PC-9 (cell line): ENCODE measurements at regions not wholly inside any gene's neighbourhood (a gene's known extent, or its start where the extent isn't known, plus 50 kb on each side); places are given as distances from the start of the nearest gene placed in this dataset.

ENCODE experiments used
- BruUV-seq: library from RNA; stranded (reverse); fragments of 400-500 nt; replicated peaks from 2 replicates; lab custom pipeline; 2021; lab: Mats Ljungman, UMichigan
- CTCF ChIA-PET: fragments of 300-600 bp; sonication (Branson Sonifier 250); formaldehyde crosslinking; loops from one replicate; lab custom pipeline; 2022; ENCODE audit warnings: antibody characterized with exemption; lab: Charles Lee
- POLR2A ChIA-PET: fragments of 300-600 bp; sonication (Branson Sonifier 250); formaldehyde crosslinking; loops from one replicate; lab custom pipeline; 2022; ENCODE audit warnings: antibody characterized with exemption; ENCODE audit not compliant: unreplicated experiment; lab: Charles Lee
- DNase-seq, 2 experiments: peaks; one replicate each; pipeline versions ENCODE4 v3.0.0 to v3.0.0-alpha.2; 2015 to 2022; ENCODE audit warnings: mixed read lengths in 1 of 2
- H2AFZ ChIP-seq: fragments of 200-600 bp; sonication (generic); 2 replicates; pipeline ENCODE4 v1.8.1; 2017; ENCODE audit warnings: antibody characterized with exemption
- H3F3A ChIP-seq: fragments of 200-600 bp; sonication (generic); 2 replicates; pipeline ENCODE4 v1.8.1; 2017; ENCODE audit warnings: antibody characterized with exemption, mild to moderate bottlenecking, low read depth; ENCODE audit not compliant: insufficient read depth
- H3K27ac ChIP-seq: fragments of 200-600 bp; sonication (generic); 2 replicates; pipeline ENCODE4 v1.6.1; 2016; ENCODE audit warnings: mixed run types
- H3K27me3 ChIP-seq: fragments of 200-600 bp; sonication (generic); 2 replicates; pipeline ENCODE4 v1.6.1; 2016; ENCODE audit warnings: low read depth, mixed run types; ENCODE audit not compliant: insufficient read depth
- H3K36me3 ChIP-seq: fragments of 200-600 bp; sonication (generic); 2 replicates; pipeline ENCODE4 v1.6.1; 2016; ENCODE audit warnings: low read depth, mixed run types
- H3K4me1 ChIP-seq: fragments of 200-600 bp; sonication (generic); replicated peaks from 2 replicates; pipeline ENCODE4 v1.6.1; 2016; ENCODE audit warnings: mixed run types; ENCODE audit not compliant: insufficient read depth
- H3K4me2 ChIP-seq: fragments of 200-600 bp; sonication (generic); 2 replicates; pipeline ENCODE4 v1.6.1; 2017; ENCODE audit warnings: mixed run types
- H3K4me3 ChIP-seq: fragments of 200-600 bp; sonication (generic); 2 replicates; pipeline ENCODE4 v1.6.1; 2016; ENCODE audit warnings: mixed run types
- H3K79me2 ChIP-seq: fragments of 200-600 bp; sonication (generic); 2 replicates; pipeline ENCODE4 v1.6.1; 2017; ENCODE audit warnings: low read depth, mixed run types
- H3K9me2 ChIP-seq: fragments of 200-600 bp; sonication (generic); 2 replicates; pipeline ENCODE4 v1.8.1; 2017; ENCODE audit warnings: mild to moderate bottlenecking; ENCODE audit not compliant: insufficient read depth
- H3K9me3 ChIP-seq: fragments of 200-600 bp; sonication (generic); 2 replicates; pipeline ENCODE4 v1.8.1; 2016; ENCODE audit warnings: low read depth; ENCODE audit not compliant: insufficient read depth
- H4K20me1 ChIP-seq: fragments of 200-600 bp; sonication (generic); 2 replicates; pipeline ENCODE4 v1.8.1; 2017; ENCODE audit not compliant: insufficient read depth
- EZH2 ChIP-seq: fragments of 200-600 bp; sonication (generic); IDR thresholded peaks from 2 replicates; pipeline ENCODE4 v1.8.0; 2017; ENCODE audit warnings: antibody characterized with exemption, low read depth
- intact Hi-C: fragments of 100-400 bp; cut with micrococcal nuclease; formaldehyde crosslinking; loops from one replicate; pipeline ENCODE4 v1.10.0; 2022; ENCODE audit not compliant: unreplicated experiment
- TF ChIP-seq, protein P1 (sequence below): fragments of 200-600 bp; sonication (generic); conservative IDR thresholded peaks from 2 replicates; pipeline ENCODE4 v1.6.1; 2017; ENCODE audit warnings: mixed run types, antibody characterized with exemption, mild to moderate bottlenecking, moderate library complexity

DNA sequence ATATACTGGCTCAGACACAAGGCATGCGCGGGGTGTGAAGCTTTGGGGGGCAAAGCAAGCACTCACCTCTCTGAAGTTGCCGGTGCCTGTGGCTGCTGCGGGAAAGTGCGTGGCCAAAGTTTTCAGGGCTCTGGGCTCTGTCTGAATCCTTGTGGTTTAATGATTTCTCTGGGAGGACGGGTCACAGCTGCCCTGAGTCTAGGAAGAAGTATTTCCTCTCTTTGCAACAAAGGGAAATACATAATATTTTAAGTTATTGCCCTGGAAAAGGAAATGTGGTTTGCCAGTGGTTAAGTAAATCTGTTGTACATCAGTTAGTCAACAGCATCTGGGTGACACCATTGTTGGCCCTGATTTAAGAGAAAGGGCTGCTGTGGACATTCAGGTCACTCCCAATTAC lies 56.7 kb upstream of the ZDBF2 start:
- intact Hi-C loops, result no loop called here

DNA sequence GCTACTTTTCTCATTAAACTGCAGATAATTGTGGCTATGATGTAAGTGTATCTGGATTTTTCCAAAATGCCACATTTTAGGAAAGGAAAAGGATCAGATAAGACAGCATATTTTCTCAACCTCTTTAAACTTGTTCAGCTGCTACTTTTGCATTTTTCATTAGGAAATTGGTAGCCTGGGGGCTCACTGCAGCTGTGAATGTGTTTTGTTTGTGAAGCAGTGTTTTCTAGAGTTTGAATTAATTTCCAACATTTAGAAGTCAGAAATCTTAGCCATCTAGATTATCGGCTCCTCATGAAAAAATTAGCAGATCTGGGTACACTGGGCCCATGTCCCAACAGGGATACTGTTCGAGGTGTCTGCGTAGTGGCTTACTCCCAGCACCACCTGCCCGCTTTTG lies 56.3 kb upstream of the ZDBF2 start:
- peaks cover 6% of the 10 kb centered on the region for H3K4me1 ChIP-seq
- no peak overlapping the region for H2AFZ ChIP-seq
- POLR2A ChIA-PET, result no interaction called here
- no peaks in the 10 kb centered on the region for H3K79me2 ChIP-seq
- intact Hi-C loops, result no loop called here
- H4K20me1 ChIP-seq, result no peaks in the 10 kb centered on the region
- no peak overlapping the region for H3K27ac ChIP-seq
- CTCF ChIA-PET, result no interaction called here
- no peaks in the 10 kb centered on the region for H3K27me3 ChIP-seq
- no peaks in the 10 kb centered on the region for H3K9me2 ChIP-seq
- H3K4me2 ChIP-seq, result no peak overlapping the region
- BruUV-seq, result no TSS peak
- no peak overlapping the region for H3K4me3 ChIP-seq
- no peak for DNase-seq
- H3K9me3 ChIP-seq, result no peaks in the 10 kb centered on the region
- H3K36me3 ChIP-seq, result no peaks in the 10 kb centered on the region
- peaks cover 3% of the 10 kb centered on the region; the same call in 1 of the 2 replicates for H3F3A ChIP-seq
- TF ChIP-seq, protein P1, sequence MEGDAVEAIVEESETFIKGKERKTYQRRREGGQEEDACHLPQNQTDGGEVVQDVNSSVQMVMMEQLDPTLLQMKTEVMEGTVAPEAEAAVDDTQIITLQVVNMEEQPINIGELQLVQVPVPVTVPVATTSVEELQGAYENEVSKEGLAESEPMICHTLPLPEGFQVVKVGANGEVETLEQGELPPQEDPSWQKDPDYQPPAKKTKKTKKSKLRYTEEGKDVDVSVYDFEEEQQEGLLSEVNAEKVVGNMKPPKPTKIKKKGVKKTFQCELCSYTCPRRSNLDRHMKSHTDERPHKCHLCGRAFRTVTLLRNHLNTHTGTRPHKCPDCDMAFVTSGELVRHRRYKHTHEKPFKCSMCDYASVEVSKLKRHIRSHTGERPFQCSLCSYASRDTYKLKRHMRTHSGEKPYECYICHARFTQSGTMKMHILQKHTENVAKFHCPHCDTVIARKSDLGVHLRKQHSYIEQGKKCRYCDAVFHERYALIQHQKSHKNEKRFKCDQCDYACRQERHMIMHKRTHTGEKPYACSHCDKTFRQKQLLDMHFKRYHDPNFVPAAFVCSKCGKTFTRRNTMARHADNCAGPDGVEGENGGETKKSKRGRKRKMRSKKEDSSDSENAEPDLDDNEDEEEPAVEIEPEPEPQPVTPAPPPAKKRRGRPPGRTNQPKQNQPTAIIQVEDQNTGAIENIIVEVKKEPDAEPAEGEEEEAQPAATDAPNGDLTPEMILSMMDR, result no peak
- TF ChIP-seq EZH2, result no peak

More for the DNA sequence above, 56.7 kb upstream of the ZDBF2 start:
- Histone ChIP-seq H4K20me1 (no peaks in the 10 kb centered on the region), H2AFZ (no peak overlapping the region), H3K79me2 (no peaks in the 10 kb centered on the region), H3K9me3 (no peaks in the 10 kb centered on the region), H3K27me3 (no peaks in the 10 kb centered on the region), H3F3A (peaks cover 3% of the 10 kb centered on the region; the same call in 1 of the 2 replicates), H3K27ac (no peak overlapping the region), H3K4me3 (no peak overlapping the region), H3K9me2 (no peaks in the 10 kb centered on the region), H3K4me1 (peaks cover 10% of the 10 kb centered on the region), H3K4me2 (no peak overlapping the region), H3K36me3 (no peaks in the 10 kb centered on the region)
- DNase-seq, result no peak
- TF ChIP-seq EZH2, result no peak
- TF ChIP-seq, protein P1, result no peak
- CTCF ChIA-PET, result no interaction called here
- POLR2A ChIA-PET, result no interaction called here
- no TSS peak for BruUV-seq

DNA sequence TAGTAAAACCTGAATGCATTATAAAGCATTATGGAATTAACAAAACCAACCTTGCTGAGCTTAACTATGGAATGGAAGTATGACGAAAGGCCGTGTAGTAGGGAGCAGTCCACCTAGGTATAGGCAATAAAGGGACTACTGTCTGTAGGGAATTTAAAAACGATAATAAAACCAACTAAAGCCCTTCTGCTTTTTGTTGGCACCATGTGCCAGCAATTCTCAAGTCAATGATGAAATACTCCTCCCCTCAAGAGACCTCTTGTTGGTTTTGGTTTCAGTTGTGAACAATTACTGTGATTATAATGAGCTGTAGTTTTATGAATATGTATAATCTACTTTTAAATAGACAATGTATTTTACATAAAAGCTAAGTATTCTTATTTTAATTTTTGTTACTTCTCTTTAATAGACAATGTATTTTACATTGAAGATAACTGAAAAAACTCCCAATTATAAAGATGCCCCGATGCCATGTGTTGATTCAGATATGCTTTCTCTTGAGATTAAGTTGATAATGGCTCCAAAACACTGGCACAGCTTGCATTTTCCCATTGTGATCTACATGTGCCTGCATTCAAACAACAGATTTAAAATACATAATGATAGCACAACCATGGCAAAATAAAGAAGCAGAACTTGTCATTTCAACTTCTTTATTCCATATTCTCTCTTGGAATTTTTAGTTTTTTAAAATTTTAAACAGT lies 55.5 kb upstream of the ZDBF2 start:
- CTCF ChIA-PET, result no interaction called here
- POLR2A ChIA-PET, result no interaction called here
- Histone ChIP-seq H3K79me2 (no peaks in the 10 kb centered on the region), H3K9me3 (no peaks in the 10 kb centered on the region), H3K36me3 (no peaks in the 10 kb centered on the region), H3K4me1 (no peaks in the 10 kb centered on the region), H3K27me3 (no peaks in the 10 kb centered on the region), H3F3A (no peaks in the 10 kb centered on the region), H3K27ac (no peak overlapping the region), H2AFZ (no peak overlapping the region), H3K9me2 (no peaks in the 10 kb centered on the region), H3K4me2 (no peak overlapping the region), H4K20me1 (no peaks in the 10 kb centered on the region), H3K4me3 (no peak overlapping the region)
- DNase-seq, result no peak
- BruUV-seq, result no TSS peak
- no peak for TF ChIP-seq EZH2
- TF ChIP-seq, protein P1, result no peak
- intact Hi-C loops, result no loop called here
